Nephron (organoid): ENCODE measurements at regions not wholly inside any gene's neighbourhood (a gene's known extent, or its start where the extent isn't known, plus 50 kb on each side); places are given as distances from the start of the nearest gene placed in this dataset.

Experiments
- H3K27ac Mint-ChIP-seq, 3 experiments: 2 replicates each; pipeline ENCODE4 v1.8.0; 2020; ENCODE audit warnings: mixed read lengths in 3 of 3, mild to moderate bottlenecking in 2 of 3, moderate library complexity in 1 of 3
- H3K27me3 Mint-ChIP-seq: 2 replicates; pipeline ENCODE4 v1.8.0; 2021; ENCODE audit warnings: low read depth, mild to moderate bottlenecking, moderate library complexity, mixed read lengths
- H3K36me3 Mint-ChIP-seq: 2 replicates; pipeline ENCODE4 v1.8.0; 2020; ENCODE audit warnings: low read depth, mixed read lengths
- H3K4me1 Mint-ChIP-seq: 2 replicates; pipeline ENCODE4 v1.8.0; 2020; ENCODE audit warnings: mixed read lengths
- H3K4me3 Mint-ChIP-seq, 3 experiments: 2 replicates each; pipeline ENCODE4 v1.8.0; 2020; ENCODE audit warnings: mild to moderate bottlenecking in 3 of 3, mixed read lengths in 3 of 3, moderate library complexity in 2 of 3
- H3K9me3 Mint-ChIP-seq: 2 replicates; pipeline ENCODE4 v1.8.0; 2020; ENCODE audit warnings: mixed read lengths
- CTCF ChIP-seq, 3 experiments: fragments of 200-600 bp; sonication (generic); IDR thresholded peaks; one replicate each; pipeline ENCODE4 v1.5.0; 2021; ENCODE audit warnings: antibody characterized with exemption in 3 of 3; ENCODE audit not compliant: unreplicated experiment in 3 of 3

- Mint-ChIP-seq H3K4me1 (peaks cover 50% of the 10 kb centered on the region), H3K4me3 (no peak overlapping the region)
Observed at GRCh38 chr10:94216201-94216600, 146.5 kb downstream of the NOC3L start.

DNA sequence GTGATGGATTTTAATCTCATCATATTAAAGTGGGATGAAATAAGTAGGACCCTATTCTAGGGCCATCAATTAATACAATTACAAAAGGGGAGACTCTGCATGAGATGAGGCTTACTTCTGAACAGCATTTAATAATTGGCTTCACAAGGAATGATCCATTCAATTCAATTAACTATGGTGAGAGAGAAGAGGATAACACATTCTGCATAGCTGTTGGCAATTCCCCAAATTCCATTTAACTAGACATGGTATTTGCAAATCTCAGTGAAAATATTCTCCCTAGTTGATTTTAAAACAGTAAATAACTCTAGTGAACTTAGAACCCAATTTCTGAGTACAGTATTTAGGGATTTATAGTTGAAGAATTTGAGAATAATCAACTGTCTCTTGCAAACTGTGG lies 145.3 kb downstream of the NOC3L start:
- Mint-ChIP-seq H3K36me3 (no peaks in the 10 kb centered on the region), H3K4me1 (peaks cover 51% of the 10 kb centered on the region), H3K9me3 (no peaks in the 10 kb centered on the region), H3K27me3 (peaks cover 6% of the 10 kb centered on the region), H3K27ac (no peak overlapping the region), H3K4me3 (no peak overlapping the region)
- TF ChIP-seq CTCF (IDR thresholded peaks at IDR 0.05; ENCODE audit: unreplicated experiment in 3 of 3), result no peak

More at GRCh38 chr10:94216201-94216600, 146.5 kb downstream of the NOC3L start:
- Mint-ChIP-seq H3K36me3 (no peaks in the 10 kb centered on the region), H3K27me3 (peaks cover 3% of the 10 kb centered on the region), H3K27ac (peak overlapping the region in 1 of 3 experiments; percentile 9), H3K9me3 (no peaks in the 10 kb centered on the region)
- TF ChIP-seq CTCF (IDR thresholded peaks at IDR 0.05; ENCODE audit: unreplicated experiment in 3 of 3), result no peak

GRCh38 chr10:94218493-94219183 lies 144.1 kb downstream of the NOC3L start:
- Mint-ChIP-seq H3K9me3 (no peaks in the 10 kb centered on the region), H3K36me3 (no peaks in the 10 kb centered on the region), H3K27me3 (peaks cover 3% of the 10 kb centered on the region), H3K27ac (no peak overlapping the region), H3K4me3 (no peak overlapping the region), H3K4me1 (peaks cover 48% of the 10 kb centered on the region)
- no peak for TF ChIP-seq CTCF (IDR thresholded peaks at IDR 0.05; ENCODE audit: unreplicated experiment in 3 of 3)

DNA sequence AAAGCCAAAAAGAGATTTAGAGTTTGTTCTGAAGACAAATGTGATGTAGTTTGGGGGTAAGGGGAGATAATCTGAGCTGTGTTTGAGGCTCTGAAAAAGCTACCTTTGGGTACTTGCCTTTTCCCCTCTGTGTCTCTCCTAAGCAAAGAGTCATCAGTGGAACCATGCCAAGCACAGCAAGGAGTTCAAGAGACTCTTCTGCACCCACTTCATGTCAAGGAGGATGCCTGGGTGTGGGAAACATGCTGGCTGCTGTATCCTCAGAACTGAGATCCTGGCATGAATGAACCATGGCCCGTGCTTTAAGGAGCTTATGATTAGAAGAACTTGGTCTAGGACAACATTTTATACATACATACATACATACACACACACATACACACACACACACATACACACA lies 142.9 kb downstream of the NOC3L start:
- no peaks in the 10 kb centered on the region for H3K36me3 Mint-ChIP-seq
- H3K27me3 Mint-ChIP-seq, result peaks cover 3% of the 10 kb centered on the region
- H3K4me3 Mint-ChIP-seq, result no peak overlapping the region
- no peak for TF ChIP-seq CTCF (IDR thresholded peaks at IDR 0.05; ENCODE audit: unreplicated experiment in 3 of 3)
- H3K27ac Mint-ChIP-seq, result no peak overlapping the region
- H3K9me3 Mint-ChIP-seq, result no peaks in the 10 kb centered on the region
- H3K4me1 Mint-ChIP-seq, result peaks cover 38% of the 10 kb centered on the region

DNA sequence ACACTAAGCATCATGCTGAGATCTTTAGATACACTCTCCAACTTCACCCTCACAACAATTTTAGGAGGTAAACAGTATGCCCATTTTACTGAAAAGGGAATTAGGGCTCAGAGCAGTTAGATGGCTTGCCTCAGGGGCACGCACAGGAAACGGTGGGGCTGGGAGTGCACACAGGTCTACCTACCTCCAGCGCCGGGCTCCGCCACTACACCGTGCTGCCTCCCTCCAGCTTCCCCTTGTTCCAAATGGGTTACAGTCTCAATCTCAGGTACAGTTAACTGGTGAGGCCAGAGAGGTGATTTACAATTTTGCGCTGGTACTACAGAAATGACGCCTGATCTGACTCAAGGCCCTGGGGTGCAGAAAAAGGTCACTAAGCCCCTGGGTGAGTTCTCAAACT lies 142.0 kb downstream of the NOC3L start:
- H3K36me3 Mint-ChIP-seq, result no peaks in the 10 kb centered on the region

More for the DNA sequence above, 142.0 kb downstream of the NOC3L start:
- no peak for TF ChIP-seq CTCF (IDR thresholded peaks at IDR 0.05; ENCODE audit: unreplicated experiment in 3 of 3)
- no peak overlapping the region for H3K4me3 Mint-ChIP-seq
- no peak overlapping the region for H3K27ac Mint-ChIP-seq
- peaks cover 3% of the 10 kb centered on the region for H3K27me3 Mint-ChIP-seq
- no peaks in the 10 kb centered on the region for H3K9me3 Mint-ChIP-seq
- peaks cover 32% of the 10 kb centered on the region for H3K4me1 Mint-ChIP-seq
